ENCODE measurements at regions not wholly inside any gene's neighbourhood (a gene's known extent, or its start where the extent isn't known, plus 50 kb on each side); places are given as distances from the start of the nearest gene placed in this dataset.
"Not testable (repeated sequence)": the region's sequence is repeated elsewhere in the genome, so short reads cannot be mapped to it uniquely, and the experiment has no call there.

- in situ Hi-C loops (cut with HindIII; ENCODE audit: low sequenced_read_pairs): no loop called here
Observed at GRCh38 chr13:80894917-80895316, 554.0 kb upstream of the SPRY2 start.

DNA sequence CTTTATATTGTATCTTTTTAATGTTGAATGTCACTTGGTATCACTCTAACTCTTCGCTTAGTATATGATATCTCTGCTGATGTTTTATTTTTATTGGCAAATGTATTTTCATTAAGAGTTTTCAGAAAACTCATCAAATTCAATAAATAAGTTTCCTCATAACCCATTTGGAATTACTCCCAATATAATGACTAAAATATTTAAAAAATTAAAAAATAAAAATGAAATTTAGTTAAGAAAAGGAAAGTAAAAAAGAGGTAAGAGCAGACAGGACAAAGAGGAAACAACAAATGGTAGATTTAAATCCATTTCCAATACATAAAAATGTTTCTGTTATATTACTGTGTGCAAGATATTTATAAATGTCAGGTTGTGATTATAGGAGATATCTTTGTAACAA lies 548.9 kb upstream of the SPRY2 start:
- in situ Hi-C loops (cut with HindIII; ENCODE audit: low sequenced_read_pairs): no loop called here

GRCh38 chr13:80888390-80888789 lies 547.5 kb upstream of the SPRY2 start:
- in situ Hi-C loops (cut with HindIII; ENCODE audit: low sequenced_read_pairs): no loop called here

GRCh38 chr13:80884056-80884785 lies 543.3 kb upstream of the SPRY2 start:
- in situ Hi-C loops (cut with HindIII; ENCODE audit: low sequenced_read_pairs): no loop called here

GRCh38 chr13:80883545-80883944 lies 542.6 kb upstream of the SPRY2 start:
- in situ Hi-C loops (cut with HindIII; ENCODE audit: low sequenced_read_pairs): no loop called here

DNA sequence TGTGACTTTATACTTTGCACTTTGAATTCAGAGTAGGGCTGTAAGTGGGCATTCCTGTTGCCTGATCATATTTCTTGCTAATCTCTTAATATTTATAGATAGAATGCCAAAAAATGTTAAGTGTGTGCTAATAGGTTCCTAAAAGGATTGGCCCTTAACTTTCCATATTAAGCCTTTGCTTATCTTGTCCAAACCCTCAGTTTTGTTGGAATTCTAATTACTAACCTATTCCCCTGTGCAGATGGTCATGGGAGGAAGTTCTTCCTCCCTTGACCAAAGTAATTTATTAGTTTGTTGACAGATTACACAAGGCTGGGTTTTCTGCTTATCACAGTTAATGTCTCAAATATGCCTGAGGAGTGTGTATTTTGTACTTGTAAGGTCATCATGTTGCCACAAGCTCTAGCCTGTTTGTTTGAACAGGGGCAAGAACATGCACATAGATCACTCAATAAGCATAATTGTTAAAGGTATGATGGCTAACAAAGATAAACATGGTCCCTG lies 541.1 kb upstream of the SPRY2 start:
- in situ Hi-C loops (cut with HindIII; ENCODE audit: low sequenced_read_pairs): no loop called here

DNA sequence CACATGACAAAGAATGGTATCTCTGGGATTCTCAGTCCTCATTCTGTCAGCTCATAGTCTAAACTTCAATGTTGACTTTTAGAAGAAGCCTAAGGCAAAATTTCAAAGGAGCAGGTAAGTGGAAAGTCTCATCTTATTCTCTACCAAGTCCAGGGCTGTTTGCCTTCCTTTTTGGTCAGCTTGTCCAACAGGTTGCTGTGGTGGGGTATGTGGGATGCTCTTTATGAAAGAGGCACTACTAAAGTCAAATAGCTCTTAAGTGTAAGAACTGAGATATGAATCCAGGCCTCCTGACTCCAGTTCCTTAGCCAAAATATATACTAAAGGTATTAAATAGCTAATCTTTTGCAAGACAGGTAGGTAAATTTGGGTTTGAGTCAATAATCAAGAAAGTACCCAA lies 540.6 kb upstream of the SPRY2 start:
- in situ Hi-C loops (cut with HindIII; ENCODE audit: low sequenced_read_pairs): no loop called here

- in situ Hi-C loops (cut with HindIII; ENCODE audit: low sequenced_read_pairs): no loop called here
Observed at GRCh38 chr13:80881034-80881433, 540.1 kb upstream of the SPRY2 start.

DNA sequence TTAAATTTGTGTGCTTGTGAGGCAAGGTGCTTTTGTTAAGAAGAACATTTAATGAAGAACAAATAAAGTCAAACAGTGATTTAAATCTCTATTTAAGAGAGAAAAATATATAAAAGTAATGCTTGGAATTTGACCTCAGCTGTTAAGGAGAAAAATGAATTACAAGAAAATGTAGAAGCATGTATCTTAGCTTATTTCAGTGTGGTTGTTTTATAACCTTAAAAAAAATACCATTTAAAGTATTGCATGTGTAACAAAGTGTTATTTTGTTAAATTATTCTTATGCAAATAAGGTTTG lies 537.0 kb upstream of the SPRY2 start:
- in situ Hi-C loops (cut with HindIII; ENCODE audit: low sequenced_read_pairs): no loop called here

DNA sequence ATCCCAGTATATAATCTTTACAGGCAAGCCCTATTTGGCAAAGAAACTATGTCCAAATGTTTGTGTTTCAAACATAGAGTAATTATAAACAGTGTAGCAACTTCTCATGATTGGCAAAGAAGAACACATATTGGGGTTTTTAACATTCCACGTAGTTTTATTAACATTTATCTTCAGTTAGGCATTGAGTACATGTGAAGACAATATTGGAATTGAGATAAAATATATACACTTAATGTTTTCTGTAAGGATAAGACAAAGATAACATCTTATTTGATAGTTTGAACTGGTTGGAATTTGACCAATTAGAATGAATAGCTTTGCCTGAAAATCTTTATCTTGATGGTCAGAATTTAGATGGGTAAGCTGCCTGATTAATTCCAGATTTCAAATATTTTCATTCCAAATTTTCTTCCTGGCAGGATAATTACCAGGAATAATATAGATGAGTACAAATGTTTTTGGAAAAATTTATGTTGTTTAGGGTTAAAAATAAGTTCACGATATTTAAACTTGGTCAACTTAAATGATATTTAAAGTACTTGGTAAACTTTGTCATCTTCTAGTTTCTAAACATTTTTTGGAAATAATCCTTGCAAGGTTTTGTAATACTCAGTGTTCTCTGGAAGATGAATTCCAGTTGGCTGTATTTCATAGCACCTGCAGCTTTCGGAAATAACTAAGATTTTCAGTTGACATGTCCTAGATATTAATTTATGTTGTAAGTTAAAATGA lies 536.5 kb upstream of the SPRY2 start:
- in situ Hi-C loops (cut with HindIII; ENCODE audit: low sequenced_read_pairs): no loop called here

DNA sequence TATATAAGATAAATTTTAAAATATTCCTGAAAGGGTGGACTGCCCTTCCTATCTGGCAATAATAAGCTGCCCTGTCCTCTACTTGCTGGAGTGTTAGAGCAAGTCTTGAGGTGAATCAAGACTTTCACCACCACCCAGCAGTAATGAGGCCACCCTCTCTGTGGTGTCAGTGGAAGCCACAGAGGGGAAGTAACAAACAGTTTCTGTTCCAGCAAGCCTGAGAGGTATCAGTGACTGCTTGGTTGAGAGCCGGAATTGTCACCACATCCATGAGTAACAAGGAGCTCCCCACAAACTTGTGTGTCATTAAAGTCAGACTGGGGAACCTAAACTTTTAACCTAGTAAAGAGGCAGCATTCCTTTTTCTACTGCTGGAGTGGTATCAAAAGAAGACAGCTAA lies 532.7 kb upstream of the SPRY2 start:
- in situ Hi-C loops (cut with HindIII; ENCODE audit: low sequenced_read_pairs): no loop called here

DNA sequence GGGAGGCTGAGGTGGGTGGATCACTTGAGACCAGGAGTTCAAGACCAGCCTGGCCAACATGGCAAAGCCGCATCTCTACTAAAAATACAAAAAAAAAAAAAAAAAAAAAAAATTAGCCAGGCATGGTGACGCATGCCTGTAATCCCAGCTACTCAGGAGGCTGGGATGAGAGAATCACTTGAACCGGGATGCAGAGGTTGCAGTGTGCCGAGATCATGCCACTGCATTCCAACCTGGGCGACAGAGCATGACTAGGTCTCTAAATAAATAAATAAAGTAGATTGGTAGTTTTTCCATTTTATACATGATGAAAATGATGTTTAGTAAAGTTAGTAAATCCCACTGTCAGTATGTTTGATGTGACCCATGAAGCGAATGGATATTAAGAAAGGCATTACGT lies 531.0 kb upstream of the SPRY2 start:
- in situ Hi-C loops (cut with HindIII; ENCODE audit: low sequenced_read_pairs): not testable (repeated sequence)

GRCh38 chr13:80871481-80871880 lies 530.6 kb upstream of the SPRY2 start:
- in situ Hi-C loops (cut with HindIII; ENCODE audit: low sequenced_read_pairs): no loop called here

DNA sequence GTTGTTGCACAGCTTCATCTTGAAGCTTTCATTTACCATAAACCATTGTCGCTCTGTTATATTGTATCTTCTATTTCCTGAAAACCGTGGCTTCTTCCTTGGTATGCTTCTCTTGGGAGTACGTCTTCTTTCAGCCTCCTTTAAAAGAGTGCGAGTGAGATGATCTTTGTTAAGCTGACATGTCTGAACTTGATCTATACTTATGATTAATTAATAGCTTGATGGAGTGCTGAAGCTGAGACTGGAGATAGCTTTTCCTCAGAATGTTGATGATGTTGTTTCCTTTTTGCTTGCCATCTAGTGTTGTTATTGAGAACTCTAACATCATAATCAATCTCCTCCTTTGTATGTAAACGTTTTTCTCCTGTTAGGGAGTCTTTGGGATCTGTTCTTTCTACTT lies 529.3 kb upstream of the SPRY2 start:
- in situ Hi-C loops (cut with HindIII; ENCODE audit: low sequenced_read_pairs): no loop called here

DNA sequence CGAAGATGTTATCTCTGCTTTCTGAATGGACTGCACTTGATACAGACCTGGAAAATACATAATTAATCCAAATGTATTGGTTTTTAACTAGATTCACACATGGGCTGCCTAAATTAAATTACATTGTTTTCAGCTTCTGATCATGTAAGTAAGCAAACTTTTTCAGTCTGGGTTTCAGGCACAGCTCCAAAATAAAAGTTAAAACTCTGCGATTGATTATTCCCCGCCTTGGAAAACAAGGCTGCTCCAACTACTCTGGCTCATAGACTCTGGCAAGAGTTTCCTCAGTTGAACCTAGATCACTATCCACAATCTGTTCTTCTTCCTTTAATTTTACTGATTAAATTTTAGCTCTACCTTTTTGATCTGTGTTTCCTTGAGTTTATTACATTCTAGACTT lies 526.0 kb upstream of the SPRY2 start:
- in situ Hi-C loops (cut with HindIII; ENCODE audit: low sequenced_read_pairs): no loop called here

- in situ Hi-C loops (cut with HindIII; ENCODE audit: low sequenced_read_pairs): no loop called here
Observed at GRCh38 chr13:80865329-80865728, 524.4 kb upstream of the SPRY2 start.

DNA sequence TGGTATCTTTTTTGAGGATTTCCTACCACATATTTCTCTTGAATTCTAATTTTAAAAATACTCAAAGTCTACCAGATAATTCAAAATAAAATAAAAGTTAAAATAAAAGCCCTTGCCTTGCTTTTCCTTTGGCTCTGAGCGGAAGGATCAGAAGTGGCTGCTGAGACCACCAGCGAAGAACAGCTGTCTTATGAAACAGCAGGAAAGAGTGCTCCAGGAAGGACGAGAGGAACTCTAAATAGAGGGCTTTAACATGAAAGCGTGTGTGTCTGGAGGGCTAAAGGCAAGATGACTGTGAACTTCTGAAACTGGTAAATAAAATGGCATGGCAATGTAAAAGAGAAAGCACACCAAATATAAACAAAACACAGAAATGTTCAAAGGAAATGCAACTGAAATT lies 521.5 kb upstream of the SPRY2 start:
- in situ Hi-C loops (cut with HindIII; ENCODE audit: low sequenced_read_pairs): no loop called here

GRCh38 chr13:80860845-80861244 lies 519.9 kb upstream of the SPRY2 start:
- in situ Hi-C loops (cut with HindIII; ENCODE audit: low sequenced_read_pairs): no loop called here

GRCh38 chr13:80858131-80858530 lies 517.2 kb upstream of the SPRY2 start:
- in situ Hi-C loops (cut with HindIII; ENCODE audit: low sequenced_read_pairs): no loop called here

- in situ Hi-C loops (cut with HindIII; ENCODE audit: low sequenced_read_pairs): no loop called here
Observed at GRCh38 chr13:80857321-80857720, 516.4 kb upstream of the SPRY2 start.

DNA sequence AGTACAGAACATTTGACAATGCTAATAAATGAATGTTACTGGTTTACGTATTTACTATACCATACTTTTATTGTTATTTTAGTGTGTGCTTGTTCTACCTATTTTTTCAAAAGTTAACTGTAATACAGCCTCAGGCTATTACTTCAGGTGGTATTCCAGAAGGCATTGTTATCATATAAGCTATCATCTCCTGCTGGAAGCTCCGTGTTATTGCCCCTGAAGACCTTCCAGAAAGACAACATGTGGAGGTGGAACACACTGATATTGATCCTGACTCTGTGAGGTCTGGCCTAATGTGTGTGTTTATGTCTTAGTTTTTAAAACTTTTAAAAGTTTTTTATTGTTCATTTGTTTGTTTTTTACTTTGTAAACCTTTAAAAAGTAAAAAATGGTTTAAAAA lies 509.8 kb upstream of the SPRY2 start:
- in situ Hi-C loops (cut with HindIII; ENCODE audit: low sequenced_read_pairs): no loop called here

GRCh38 chr13:80844164-80844563 lies 503.2 kb upstream of the SPRY2 start:
- in situ Hi-C loops (cut with HindIII; ENCODE audit: low sequenced_read_pairs): no loop called here

DNA sequence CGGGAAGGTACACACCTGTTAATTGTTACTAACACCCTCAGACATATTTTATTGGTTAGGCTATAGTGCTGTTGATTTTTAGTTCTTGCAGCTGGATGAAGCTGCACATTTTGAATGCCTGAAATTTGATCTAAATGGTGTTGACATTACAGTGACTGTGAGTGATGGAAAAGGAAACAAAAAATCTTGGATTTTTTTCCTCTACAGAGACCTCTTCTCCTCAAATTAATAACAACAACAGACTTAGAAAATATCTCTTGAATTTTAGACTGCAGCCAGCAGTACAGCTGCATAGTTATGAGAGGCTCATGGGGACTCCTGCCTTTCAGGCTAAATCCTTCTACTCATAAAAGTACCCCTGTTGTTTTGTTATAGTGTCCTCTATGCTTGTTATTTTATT lies 500.5 kb upstream of the SPRY2 start:
- in situ Hi-C loops (cut with HindIII; ENCODE audit: low sequenced_read_pairs): no loop called here

Data from endothelial cell of hepatic sinusoid (primary cell).